HG03439 (cell line): ENCODE measurements at regions not wholly inside any gene's neighbourhood (a gene's known extent, or its start where the extent isn't known, plus 50 kb on each side); places are given as distances from the start of the nearest gene placed in this dataset.

Source experiments
- ATAC-seq: cut with Tn5 transposase; IDR thresholded peaks from one replicate; pipeline ENCODE4 v1.9.1; 2021; ENCODE audit warnings: mild to moderate bottlenecking, moderate library complexity; ENCODE audit not compliant: unreplicated experiment

GRCh38 chr6:138607478-138608433 is 108.5 kb upstream of the NHSL1 start:
- no peak for ATAC-seq

- ATAC-seq = no peak
These were observed 109.6 kb upstream of the NHSL1 start for GRCh38 chr6:138608896-138609295.

- no peak for ATAC-seq
These were observed 110.6 kb upstream of the NHSL1 start for GRCh38 chr6:138609801-138610430.

GRCh38 chr6:138610816-138611215 is 111.5 kb upstream of the NHSL1 start:
- no peak for ATAC-seq

- ATAC-seq = no peak
These were observed 114.9 kb upstream of the NHSL1 start for GRCh38 chr6:138614151-138614550.

- ATAC-seq = no peak
These were observed 118.9 kb upstream of the NHSL1 start for GRCh38 chr6:138618168-138618567.

- ATAC-seq = no peak
These were observed 121.3 kb upstream of the NHSL1 start for GRCh38 chr6:138620630-138621029.

- ATAC-seq = no peak
These were observed 123.7 kb upstream of the NHSL1 start for GRCh38 chr6:138622967-138623366.

- no peak for ATAC-seq
These were observed 132.3 kb upstream of the NHSL1 start for GRCh38 chr6:138631566-138631965.

GRCh38 chr6:138637822-138638221 is 135.7 kb upstream of the CCDC28A start:
- no peak for ATAC-seq

- no peak for ATAC-seq
These were observed 135.0 kb upstream of the CCDC28A start for GRCh38 chr6:138638604-138639003.

- no peak for ATAC-seq
These were observed 133.5 kb upstream of the CCDC28A start for GRCh38 chr6:138640028-138640427.

GRCh38 chr6:138643210-138643609 is 130.4 kb upstream of the CCDC28A start:
- ATAC-seq = no peak

GRCh38 chr6:138645976-138646640 is 127.5 kb upstream of the CCDC28A start:
- ATAC-seq = no peak

GRCh38 chr6:138647006-138647405 is 126.6 kb upstream of the CCDC28A start:
- no peak for ATAC-seq

- no peak for ATAC-seq
These were observed 125.4 kb upstream of the CCDC28A start for GRCh38 chr6:138648127-138648526.

GRCh38 chr6:138651491-138651890 is 122.1 kb upstream of the CCDC28A start:
- ATAC-seq = no peak

GRCh38 chr6:138652824-138653223 is 120.7 kb upstream of the CCDC28A start:
- no peak for ATAC-seq

- ATAC-seq = no peak
These were observed 120.1 kb upstream of the CCDC28A start for GRCh38 chr6:138653435-138653834.

GRCh38 chr6:138654715-138655634 is 118.6 kb upstream of the CCDC28A start:
- ATAC-seq = peak; percentile 98

GRCh38 chr6:138655828-138656227 is 117.7 kb upstream of the CCDC28A start:
- no peak for ATAC-seq
